SH-SY5Y (cell line): ENCODE measurements at regions not wholly inside any gene's neighbourhood (a gene's known extent, or its start where the extent isn't known, plus 50 kb on each side); places are given as distances from the start of the nearest gene placed in this dataset.

ENCODE experiments used
- GATA2 ChIP-seq: IDR thresholded peaks from 2 replicates; pipeline ENCODE4 v1.6.1; 2011; ENCODE audit warnings: mild to moderate bottlenecking, low read depth, low read length
- GATA3 ChIP-seq: IDR thresholded peaks from 2 replicates; pipeline ENCODE4 v1.6.1; 2011; ENCODE audit warnings: low read depth, mild to moderate bottlenecking, low read length, moderate library complexity

GRCh38 chr10:42899036-42899435 lies 116.4 kb downstream of the BMS1 start:
- TF ChIP-seq GATA2: no peak
- no peak for TF ChIP-seq GATA3
